SK-N-DZ (cell line): ENCODE measurements at regions not wholly inside any gene's neighbourhood (a gene's known extent, or its start where the extent isn't known, plus 50 kb on each side); places are given as distances from the start of the nearest gene placed in this dataset.

Experiments used
- DNase-seq: peaks from one replicate; pipeline ENCODE4 v3.0.0-alpha.2; 2015; ENCODE audit warnings: low spot score

GRCh38 chr3:153313302-153313965 lies 151.4 kb downstream of the RAP2B start:
- peak; percentile 29 for DNase-seq

- no peak for DNase-seq
Measured at GRCh38 chr3:153314038-153314437, 152.0 kb downstream of the RAP2B start.

- DNase-seq: no peak
Measured at GRCh38 chr3:153315781-153316180, 153.8 kb downstream of the RAP2B start.

- peak; percentile 8 for DNase-seq
Measured at GRCh38 chr3:153319705-153320554, 157.9 kb downstream of the RAP2B start.

GRCh38 chr3:153320585-153321128 lies 158.6 kb downstream of the RAP2B start:
- no peak for DNase-seq

GRCh38 chr3:153328690-153329089 lies 166.7 kb downstream of the RAP2B start:
- DNase-seq: no peak

- DNase-seq: no peak
Measured at GRCh38 chr3:153330901-153331300, 168.9 kb downstream of the RAP2B start.

GRCh38 chr3:153331676-153332075 lies 169.7 kb downstream of the RAP2B start:
- no peak for DNase-seq

GRCh38 chr3:153334558-153334957 lies 172.5 kb downstream of the RAP2B start:
- DNase-seq: no peak

GRCh38 chr3:153337369-153337768 lies 175.3 kb downstream of the RAP2B start:
- no peak for DNase-seq

- no peak for DNase-seq
Measured at GRCh38 chr3:153338487-153338886, 176.5 kb downstream of the RAP2B start.

GRCh38 chr3:153339065-153339464 lies 177.0 kb downstream of the RAP2B start:
- DNase-seq: no peak

GRCh38 chr3:153343988-153344782 lies 182.2 kb downstream of the RAP2B start:
- no peak for DNase-seq

- DNase-seq: no peak
Measured at GRCh38 chr3:153348457-153349107, 186.6 kb downstream of the RAP2B start.

GRCh38 chr3:153349108-153349499 lies 187.1 kb downstream of the RAP2B start:
- no peak for DNase-seq

- no peak for DNase-seq
Measured at GRCh38 chr3:153350420-153350819, 188.4 kb downstream of the RAP2B start.

GRCh38 chr3:153354641-153355040 lies 192.6 kb downstream of the RAP2B start:
- no peak for DNase-seq

- no peak for DNase-seq
Measured at GRCh38 chr3:153355559-153355958, 193.5 kb downstream of the RAP2B start.

- DNase-seq: no peak
Measured at GRCh38 chr3:153356908-153357307, 194.9 kb downstream of the RAP2B start.

GRCh38 chr3:153357436-153357835 lies 195.4 kb downstream of the RAP2B start:
- DNase-seq: no peak
